Calu3 (cell line): ENCODE measurements at regions not wholly inside any gene's neighbourhood (a gene's known extent, or its start where the extent isn't known, plus 50 kb on each side); places are given as distances from the start of the nearest gene placed in this dataset.

Source experiments
- BruUV-seq: library from RNA; stranded (reverse); fragments of 400-500 nt; replicated peaks from 2 replicates; lab custom pipeline; 2021; lab: Mats Ljungman, UMichigan
- CTCF ChIA-PET: fragments of 300-600 bp; sonication (Branson Sonifier 250); formaldehyde crosslinking; loops from one replicate; lab custom pipeline; 2022; ENCODE audit warnings: antibody characterized with exemption; lab: Charles Lee
- DNase-seq: peaks from one replicate; pipeline ENCODE4 v3.0.0; 2022
- H3K27ac Mint-ChIP-seq: one replicate; pipeline ENCODE4 v1.8.0; 2022; ENCODE audit warnings: mixed read lengths; ENCODE audit not compliant: unreplicated experiment
- H3K27me3 Mint-ChIP-seq: one replicate; pipeline ENCODE4 v1.8.0; 2022; ENCODE audit warnings: mixed read lengths; ENCODE audit not compliant: unreplicated experiment
- H3K36me3 Mint-ChIP-seq: one replicate; pipeline ENCODE4 v1.8.0; 2022; ENCODE audit warnings: mild to moderate bottlenecking, moderate library complexity, mixed read lengths; ENCODE audit not compliant: insufficient read depth, unreplicated experiment
- H3K4me1 Mint-ChIP-seq: one replicate; pipeline ENCODE4 v1.8.0; 2022; ENCODE audit warnings: mild to moderate bottlenecking, low read depth, mixed read lengths; ENCODE audit not compliant: unreplicated experiment
- H3K4me3 Mint-ChIP-seq: one replicate; pipeline ENCODE4 v1.8.0; 2022; ENCODE audit warnings: mild to moderate bottlenecking, low read depth, moderate library complexity, mixed read lengths; ENCODE audit not compliant: unreplicated experiment
- H3K9me3 Mint-ChIP-seq: one replicate; pipeline ENCODE4 v1.8.0; 2022; ENCODE audit warnings: low read depth, mixed read lengths; ENCODE audit not compliant: unreplicated experiment
- CTCF ChIP-seq: fragments of 200-600 bp; IDR thresholded peaks from one replicate; pipeline ENCODE4 v1.8.0; 2022; ENCODE audit warnings: antibody characterized with exemption; ENCODE audit not compliant: unreplicated experiment
- intact Hi-C: fragments of 100-400 bp; cut with micrococcal nuclease; formaldehyde crosslinking; loops from one replicate; pipeline ENCODE4 v1.10.0; 2022; ENCODE audit not compliant: unreplicated experiment

- TF ChIP-seq CTCF: no peak
- H3K27ac Mint-ChIP-seq: no peak overlapping the region
- H3K4me1 Mint-ChIP-seq: no peaks in the 10 kb centered on the region
- BruUV-seq: no TSS peak
- intact Hi-C loops: no loop called here
- no peaks in the 10 kb centered on the region for H3K36me3 Mint-ChIP-seq
- DNase-seq: no peak
- no peaks in the 10 kb centered on the region for H3K27me3 Mint-ChIP-seq
- no peak overlapping the region for H3K4me3 Mint-ChIP-seq
- CTCF ChIA-PET: interaction anchor here (1.2 kb wide), 1 partner anchor 28 kb away, joined by 3 read pairs; no protein-coding TSS in a partner anchor
- peaks cover 3% of the 10 kb centered on the region for H3K9me3 Mint-ChIP-seq
These were observed 286.8 kb upstream of the ANO3 start for GRCh38 chr11:26045082-26045481.

GRCh38 chr11:26048271-26048670 lies 283.7 kb upstream of the ANO3 start:
- H3K36me3 Mint-ChIP-seq: no peaks in the 10 kb centered on the region
- no peak overlapping the region for H3K4me3 Mint-ChIP-seq

GRCh38 chr11:26053966-26054365 lies 278.0 kb upstream of the ANO3 start:
- intact Hi-C loops: no loop called here
- Mint-ChIP-seq H3K27ac (no peak overlapping the region), H3K27me3 (no peaks in the 10 kb centered on the region), H3K4me1 (no peaks in the 10 kb centered on the region), H3K36me3 (no peaks in the 10 kb centered on the region), H3K9me3 (peaks cover 3% of the 10 kb centered on the region), H3K4me3 (no peak overlapping the region)
- TF ChIP-seq CTCF: no peak
- CTCF ChIA-PET: no interaction called here
- no TSS peak for BruUV-seq
- no peak for DNase-seq

More at GRCh38 chr11:26048271-26048670, 283.7 kb upstream of the ANO3 start:
- CTCF ChIA-PET: interaction anchor here (1.2 kb wide), 1 partner anchor 20 kb away, joined by 5 read pairs; no protein-coding TSS in a partner anchor
- no peaks in the 10 kb centered on the region for H3K27me3 Mint-ChIP-seq
- no peak overlapping the region for H3K27ac Mint-ChIP-seq
- intact Hi-C loops: no loop called here
- H3K4me1 Mint-ChIP-seq: no peaks in the 10 kb centered on the region
- peaks cover 3% of the 10 kb centered on the region for H3K9me3 Mint-ChIP-seq
- TF ChIP-seq CTCF: no peak
- no peak for DNase-seq
- BruUV-seq: no TSS peak

GRCh38 chr11:26062660-26063059 lies 269.3 kb upstream of the ANO3 start:
- Mint-ChIP-seq H3K4me3 (no peak overlapping the region), H3K27ac (no peak overlapping the region), H3K4me1 (no peaks in the 10 kb centered on the region), H3K9me3 (no peaks in the 10 kb centered on the region), H3K27me3 (no peaks in the 10 kb centered on the region), H3K36me3 (no peaks in the 10 kb centered on the region)
- DNase-seq: no peak
- intact Hi-C loops: no loop called here
- BruUV-seq: no TSS peak
- no peak for TF ChIP-seq CTCF
- CTCF ChIA-PET: no interaction called here
